H1 (cell line): ENCODE measurements at regions not wholly inside any gene's neighbourhood (a gene's known extent, or its start where the extent isn't known, plus 50 kb on each side); places are given as distances from the start of the nearest gene placed in this dataset.
"Not testable (repeated sequence)": the region's sequence is repeated elsewhere in the genome, so short reads cannot be mapped to it uniquely, and the experiment has no call there.

ENCODE experiments used
- KDM1A ChIP-seq: fragments of 200-600, 300-600 bp; sonication (generic); IDR thresholded peaks from 2 replicates; pipeline ENCODE4 v1.7.1; 2016; ENCODE audit warnings: mild to moderate bottlenecking, low read length, borderline replicate concordance
- RAD21 ChIP-seq, 2 experiments: IDR thresholded peaks in 1 of 2; conservative IDR thresholded peaks in 1 of 2; 2 replicates each; pipeline ENCODE4 v1.6.1; 2011; ENCODE audit warnings: low read depth in 2 of 2, low read length in 2 of 2, improper control_type of control experiment in 1 of 2, inconsistent platforms in 1 of 2, mild to moderate bottlenecking in 1 of 2, moderate library complexity in 1 of 2
- TF ChIP-seq, protein P1 (sequence below), 3 experiments: IDR thresholded peaks; 1 replicate in 2 of 3; 2 replicates in 1 of 3; pipeline versions ENCODE4 v1.5.1 to v1.6.1; 2011; ENCODE audit warnings: low read length in 3 of 3, mild to moderate bottlenecking in 3 of 3, inconsistent platforms in 2 of 3, low read depth in 1 of 3, moderate library complexity in 1 of 3; ENCODE audit not compliant: insufficient read depth in 1 of 3; ENCODE audit errors: control extremely low read depth in 1 of 3

DNA sequence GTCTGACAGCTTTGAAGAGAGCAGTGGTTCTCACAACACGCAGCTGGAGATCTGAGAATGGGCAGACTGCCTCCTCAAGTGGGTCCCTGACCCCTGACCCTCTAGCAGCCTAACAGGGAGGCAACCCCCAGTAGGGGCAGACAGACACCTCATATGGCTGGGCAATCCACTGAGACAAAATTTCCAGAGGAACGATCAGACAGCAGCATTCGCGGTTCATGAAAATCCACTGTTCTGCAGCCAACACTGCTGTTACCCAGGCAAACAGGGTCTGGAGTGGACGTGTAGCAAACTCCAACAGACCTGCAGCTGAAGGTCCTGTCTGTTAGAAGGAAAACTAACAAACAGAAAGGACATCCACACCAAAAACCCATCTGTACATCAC, 212.1 kb downstream of the FOXD4L6 start:
- TF ChIP-seq KDM1A; RAD21 (IDR thresholded peaks at IDR 0.05 in 1 of 2, conservative IDR thresholded peaks at IDR 0.05 in 1 of 2; ENCODE audit: low read depth in 2 of 2, low read length in 2 of 2): not testable (repeated sequence)
- TF ChIP-seq, protein P1, sequence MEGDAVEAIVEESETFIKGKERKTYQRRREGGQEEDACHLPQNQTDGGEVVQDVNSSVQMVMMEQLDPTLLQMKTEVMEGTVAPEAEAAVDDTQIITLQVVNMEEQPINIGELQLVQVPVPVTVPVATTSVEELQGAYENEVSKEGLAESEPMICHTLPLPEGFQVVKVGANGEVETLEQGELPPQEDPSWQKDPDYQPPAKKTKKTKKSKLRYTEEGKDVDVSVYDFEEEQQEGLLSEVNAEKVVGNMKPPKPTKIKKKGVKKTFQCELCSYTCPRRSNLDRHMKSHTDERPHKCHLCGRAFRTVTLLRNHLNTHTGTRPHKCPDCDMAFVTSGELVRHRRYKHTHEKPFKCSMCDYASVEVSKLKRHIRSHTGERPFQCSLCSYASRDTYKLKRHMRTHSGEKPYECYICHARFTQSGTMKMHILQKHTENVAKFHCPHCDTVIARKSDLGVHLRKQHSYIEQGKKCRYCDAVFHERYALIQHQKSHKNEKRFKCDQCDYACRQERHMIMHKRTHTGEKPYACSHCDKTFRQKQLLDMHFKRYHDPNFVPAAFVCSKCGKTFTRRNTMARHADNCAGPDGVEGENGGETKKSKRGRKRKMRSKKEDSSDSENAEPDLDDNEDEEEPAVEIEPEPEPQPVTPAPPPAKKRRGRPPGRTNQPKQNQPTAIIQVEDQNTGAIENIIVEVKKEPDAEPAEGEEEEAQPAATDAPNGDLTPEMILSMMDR (IDR thresholded peaks at IDR 0.05; ENCODE audit: control extremely low read depth in 1 of 3, insufficient read depth in 1 of 3, low read depth in 1 of 3, low read length in 3 of 3), result not testable (repeated sequence)
